Progenitor cell of endocrine pancreas (in vitro differentiated cells): ENCODE measurements at regions not wholly inside any gene's neighbourhood (a gene's known extent, or its start where the extent isn't known, plus 50 kb on each side); places are given as distances from the start of the nearest gene placed in this dataset.

ENCODE experiments used
- DNase-seq: peaks from one replicate; pipeline ENCODE4 v3.0.0; 2021; ENCODE audit warnings: low spot score; ENCODE audit not compliant: unreplicated experiment
- H3K27ac Mint-ChIP-seq: 2 replicates; pipeline ENCODE4 v1.8.0; 2021; ENCODE audit warnings: mild to moderate bottlenecking, moderate library complexity, mixed read lengths
- H3K27me3 Mint-ChIP-seq: 2 replicates; pipeline ENCODE4 v1.8.0; 2021; ENCODE audit warnings: mixed read lengths
- H3K36me3 Mint-ChIP-seq: 2 replicates; pipeline ENCODE4 v1.8.0; 2022; ENCODE audit warnings: mixed read lengths; ENCODE audit not compliant: insufficient read depth
- H3K4me1 Mint-ChIP-seq: 2 replicates; pipeline ENCODE4 v1.8.0; 2021; ENCODE audit warnings: low read depth, mixed read lengths
- H3K4me3 Mint-ChIP-seq: 2 replicates; pipeline ENCODE4 v1.8.0; 2021; ENCODE audit warnings: low read depth, mild to moderate bottlenecking, moderate library complexity, mixed read lengths
- H3K9me3 Mint-ChIP-seq: 2 replicates; pipeline ENCODE4 v1.8.0; 2021; ENCODE audit warnings: low read depth, mixed read lengths
- TF ChIP-seq, protein P1 (sequence below): fragments of 200-600 bp; sonication (generic); IDR thresholded peaks from one replicate; pipeline ENCODE4 v1.5.0; 2021; ENCODE audit warnings: antibody characterized with exemption, mild to moderate bottlenecking; ENCODE audit not compliant: unreplicated experiment

GRCh38 chr4:8687083-8687482, 94.5 kb downstream of the CPZ start:
- Mint-ChIP-seq H3K4me1 (no peaks in the 10 kb centered on the region), H3K9me3 (no peaks in the 10 kb centered on the region), H3K36me3 (no peaks in the 10 kb centered on the region), H3K27ac (no peak overlapping the region), H3K27me3 (peaks cover 90% of the 10 kb centered on the region), H3K4me3 (no peak overlapping the region)
- DNase-seq = no peak
- TF ChIP-seq, protein P1, sequence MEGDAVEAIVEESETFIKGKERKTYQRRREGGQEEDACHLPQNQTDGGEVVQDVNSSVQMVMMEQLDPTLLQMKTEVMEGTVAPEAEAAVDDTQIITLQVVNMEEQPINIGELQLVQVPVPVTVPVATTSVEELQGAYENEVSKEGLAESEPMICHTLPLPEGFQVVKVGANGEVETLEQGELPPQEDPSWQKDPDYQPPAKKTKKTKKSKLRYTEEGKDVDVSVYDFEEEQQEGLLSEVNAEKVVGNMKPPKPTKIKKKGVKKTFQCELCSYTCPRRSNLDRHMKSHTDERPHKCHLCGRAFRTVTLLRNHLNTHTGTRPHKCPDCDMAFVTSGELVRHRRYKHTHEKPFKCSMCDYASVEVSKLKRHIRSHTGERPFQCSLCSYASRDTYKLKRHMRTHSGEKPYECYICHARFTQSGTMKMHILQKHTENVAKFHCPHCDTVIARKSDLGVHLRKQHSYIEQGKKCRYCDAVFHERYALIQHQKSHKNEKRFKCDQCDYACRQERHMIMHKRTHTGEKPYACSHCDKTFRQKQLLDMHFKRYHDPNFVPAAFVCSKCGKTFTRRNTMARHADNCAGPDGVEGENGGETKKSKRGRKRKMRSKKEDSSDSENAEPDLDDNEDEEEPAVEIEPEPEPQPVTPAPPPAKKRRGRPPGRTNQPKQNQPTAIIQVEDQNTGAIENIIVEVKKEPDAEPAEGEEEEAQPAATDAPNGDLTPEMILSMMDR = no peak

DNA sequence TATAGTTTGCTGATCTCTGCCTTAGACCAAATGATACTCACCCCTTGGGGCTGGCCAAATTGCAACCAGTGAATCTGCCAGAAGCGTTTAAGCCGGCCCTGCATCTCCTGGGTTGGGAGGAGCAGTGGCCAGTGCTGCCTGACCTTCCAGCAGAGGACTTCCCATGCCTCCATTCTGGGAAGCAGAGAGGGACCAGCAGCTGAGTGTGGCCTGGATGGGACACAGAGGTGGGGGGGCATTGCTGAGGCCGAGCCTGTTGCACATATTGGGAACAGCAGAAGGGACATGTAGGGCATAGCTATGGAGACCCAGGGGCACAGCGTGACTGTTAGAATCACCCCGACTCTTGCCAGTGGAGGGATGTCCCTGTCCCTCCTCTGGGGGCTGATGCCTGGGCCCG, 93.3 kb downstream of the CPZ start:
- no peak overlapping the region for H3K27ac Mint-ChIP-seq

GRCh38 chr4:8683462-8683861, 90.9 kb downstream of the CPZ start:
- no peaks in the 10 kb centered on the region for H3K36me3 Mint-ChIP-seq
- H3K27me3 Mint-ChIP-seq = peaks cover 83% of the 10 kb centered on the region
- TF ChIP-seq, protein P1 = no peak

More for the DNA sequence above, 93.3 kb downstream of the CPZ start:
- peaks cover 91% of the 10 kb centered on the region for H3K27me3 Mint-ChIP-seq
- H3K9me3 Mint-ChIP-seq = no peaks in the 10 kb centered on the region
- no peak for DNase-seq
- H3K36me3 Mint-ChIP-seq = no peaks in the 10 kb centered on the region
- no peaks in the 10 kb centered on the region for H3K4me1 Mint-ChIP-seq
- TF ChIP-seq, protein P1 = no peak
- no peak overlapping the region for H3K4me3 Mint-ChIP-seq

GRCh38 chr4:8682725-8683124, 90.2 kb downstream of the CPZ start:
- Mint-ChIP-seq H3K4me3 (no peak overlapping the region), H3K27ac (no peak overlapping the region), H3K36me3 (no peaks in the 10 kb centered on the region), H3K4me1 (no peaks in the 10 kb centered on the region), H3K9me3 (no peaks in the 10 kb centered on the region), H3K27me3 (peaks cover 76% of the 10 kb centered on the region)
- DNase-seq = no peak
- TF ChIP-seq, protein P1 = no peak

More at GRCh38 chr4:8683462-8683861, 90.9 kb downstream of the CPZ start:
- DNase-seq = no peak
- Mint-ChIP-seq H3K4me3 (no peak overlapping the region), H3K4me1 (no peaks in the 10 kb centered on the region), H3K9me3 (no peaks in the 10 kb centered on the region), H3K27ac (no peak overlapping the region)

- peaks cover 71% of the 10 kb centered on the region for H3K27me3 Mint-ChIP-seq
- no peaks in the 10 kb centered on the region for H3K36me3 Mint-ChIP-seq
- H3K27ac Mint-ChIP-seq = no peak overlapping the region
- H3K9me3 Mint-ChIP-seq = no peaks in the 10 kb centered on the region
- DNase-seq = no peak
- no peaks in the 10 kb centered on the region for H3K4me1 Mint-ChIP-seq
- H3K4me3 Mint-ChIP-seq = no peak overlapping the region
- TF ChIP-seq, protein P1 = no peak
Measured at GRCh38 chr4:8682296-8682695, 89.7 kb downstream of the CPZ start.
